Choroid plexus epithelial cell (primary cell): ENCODE measurements at regions not wholly inside any gene's neighbourhood (a gene's known extent, or its start where the extent isn't known, plus 50 kb on each side); places are given as distances from the start of the nearest gene placed in this dataset.

Experiments used
- DNase-seq: peaks from one replicate; pipeline ENCODE4 v3.0.0-alpha.2; 2010; ENCODE audit warnings: low read depth
- H3K4me3 ChIP-seq: 2 replicates; pipeline ENCODE4 v1.5.1; 2011; ENCODE audit warnings: low read depth, mild to moderate bottlenecking, control low read depth, low read length, moderate library complexity
- TF ChIP-seq, protein P1 (sequence below): conservative IDR thresholded peaks from 2 replicates; pipeline ENCODE4 v1.5.1; 2011; ENCODE audit warnings: low read depth, mild to moderate bottlenecking, control low read depth, inconsistent platforms, low read length, moderate library complexity

DNA sequence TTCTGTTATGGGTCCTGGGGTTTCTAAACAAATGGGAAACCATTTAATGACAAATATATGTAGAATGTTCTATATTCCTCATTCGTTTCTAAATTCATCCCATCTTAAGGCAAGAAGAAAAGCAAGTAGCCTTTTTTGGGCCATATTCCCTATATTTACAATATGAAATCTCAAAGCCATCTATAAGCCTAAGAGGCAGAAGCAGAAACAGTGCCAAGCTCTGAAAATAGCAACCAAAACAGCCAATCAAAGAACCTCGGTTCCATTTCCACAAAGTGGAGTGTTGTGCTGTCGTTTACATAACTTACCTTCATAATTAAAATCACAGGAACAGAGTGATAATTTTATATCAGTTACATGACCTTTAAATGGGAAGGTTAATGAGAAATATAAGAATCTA is 330.6 kb upstream of the GATB start:
- no peak for DNase-seq
- TF ChIP-seq, protein P1, sequence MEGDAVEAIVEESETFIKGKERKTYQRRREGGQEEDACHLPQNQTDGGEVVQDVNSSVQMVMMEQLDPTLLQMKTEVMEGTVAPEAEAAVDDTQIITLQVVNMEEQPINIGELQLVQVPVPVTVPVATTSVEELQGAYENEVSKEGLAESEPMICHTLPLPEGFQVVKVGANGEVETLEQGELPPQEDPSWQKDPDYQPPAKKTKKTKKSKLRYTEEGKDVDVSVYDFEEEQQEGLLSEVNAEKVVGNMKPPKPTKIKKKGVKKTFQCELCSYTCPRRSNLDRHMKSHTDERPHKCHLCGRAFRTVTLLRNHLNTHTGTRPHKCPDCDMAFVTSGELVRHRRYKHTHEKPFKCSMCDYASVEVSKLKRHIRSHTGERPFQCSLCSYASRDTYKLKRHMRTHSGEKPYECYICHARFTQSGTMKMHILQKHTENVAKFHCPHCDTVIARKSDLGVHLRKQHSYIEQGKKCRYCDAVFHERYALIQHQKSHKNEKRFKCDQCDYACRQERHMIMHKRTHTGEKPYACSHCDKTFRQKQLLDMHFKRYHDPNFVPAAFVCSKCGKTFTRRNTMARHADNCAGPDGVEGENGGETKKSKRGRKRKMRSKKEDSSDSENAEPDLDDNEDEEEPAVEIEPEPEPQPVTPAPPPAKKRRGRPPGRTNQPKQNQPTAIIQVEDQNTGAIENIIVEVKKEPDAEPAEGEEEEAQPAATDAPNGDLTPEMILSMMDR: no peak
- H3K4me3 ChIP-seq: no peak overlapping the region

DNA sequence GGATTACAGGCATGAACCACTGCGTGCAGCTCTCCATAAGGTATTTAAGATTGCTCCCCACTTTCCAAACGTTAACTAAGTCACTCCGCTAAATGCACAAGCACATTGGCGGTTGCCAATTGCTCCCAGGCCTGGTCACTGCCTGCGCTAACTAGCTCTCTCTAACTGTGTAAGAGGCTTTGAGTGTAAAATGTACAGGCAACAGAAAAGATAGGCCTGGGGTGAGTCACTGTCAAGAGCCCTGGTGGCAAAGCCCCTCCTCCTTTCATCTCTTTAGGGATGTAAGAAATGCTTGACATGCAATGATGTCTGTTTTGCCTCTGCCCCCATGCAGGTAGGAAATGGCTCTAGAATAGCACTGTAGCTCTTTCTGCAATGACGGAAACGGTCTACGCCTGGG is 329.7 kb upstream of the GATB start:
- no peak for DNase-seq
- TF ChIP-seq, protein P1: no peak

DNA sequence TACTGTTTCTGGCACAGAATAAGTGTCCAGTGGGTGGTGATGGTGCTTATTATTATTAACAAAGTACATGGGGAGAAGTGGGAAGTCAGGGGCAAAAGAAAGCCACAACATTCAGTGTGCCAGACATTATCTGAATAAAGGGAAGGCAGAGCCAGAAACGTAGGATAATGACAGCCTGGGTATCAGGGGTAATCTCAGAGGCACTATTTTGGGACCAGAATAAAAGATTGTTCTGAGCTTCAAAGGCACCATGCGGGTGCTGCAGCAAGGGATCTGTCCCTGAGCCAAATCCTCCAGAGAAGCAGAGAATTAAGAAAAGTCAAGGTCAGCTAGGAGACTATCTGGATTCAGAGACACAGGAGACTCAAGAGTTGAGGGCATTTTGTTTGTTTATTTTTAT is 328.8 kb upstream of the GATB start:
- TF ChIP-seq, protein P1: no peak
- H3K4me3 ChIP-seq: no peak overlapping the region
- no peak for DNase-seq

More for the DNA sequence above, 329.7 kb upstream of the GATB start:
- H3K4me3 ChIP-seq: no peak overlapping the region

DNA sequence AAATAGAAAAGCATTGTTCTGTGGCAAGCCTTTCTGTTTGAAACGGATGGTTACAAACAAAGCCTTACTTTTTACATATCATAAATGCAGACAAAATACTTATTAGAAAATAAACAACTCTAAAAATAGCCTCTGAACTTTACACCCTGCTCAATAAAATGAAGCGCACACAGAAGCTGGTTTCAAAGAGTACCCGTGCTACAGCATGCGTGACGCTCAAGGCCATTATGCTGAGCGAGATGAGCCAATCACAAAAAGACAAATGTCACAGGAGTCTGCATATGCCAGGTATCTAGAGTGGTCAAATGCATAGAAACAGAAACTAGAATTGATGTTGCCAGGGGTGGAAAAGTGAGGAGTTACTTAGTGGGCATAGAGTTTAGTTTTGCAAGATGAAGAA is 326.5 kb upstream of the GATB start:
- no peak overlapping the region for H3K4me3 ChIP-seq
- DNase-seq: no peak
- TF ChIP-seq, protein P1: no peak

DNA sequence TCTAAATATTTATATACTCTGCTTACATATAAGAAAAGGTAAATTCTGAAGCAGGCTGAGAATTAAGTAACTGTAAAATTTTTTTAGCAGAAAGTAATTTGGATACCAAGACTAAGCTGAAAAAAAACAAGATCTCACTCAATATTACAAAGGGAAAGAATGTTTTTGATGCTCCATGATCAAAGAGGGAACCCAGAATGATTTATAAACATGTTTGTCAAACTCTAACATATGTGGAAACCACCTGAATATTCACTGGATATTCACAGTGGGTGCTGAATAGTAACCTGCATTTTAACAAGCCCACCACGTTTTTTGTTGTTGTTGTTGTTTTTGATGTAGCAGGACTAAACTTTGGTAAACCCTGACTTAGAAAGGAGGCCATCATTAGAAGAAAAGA is 324.9 kb upstream of the GATB start:
- TF ChIP-seq, protein P1: no peak
- no peak overlapping the region for H3K4me3 ChIP-seq
- DNase-seq: no peak

DNA sequence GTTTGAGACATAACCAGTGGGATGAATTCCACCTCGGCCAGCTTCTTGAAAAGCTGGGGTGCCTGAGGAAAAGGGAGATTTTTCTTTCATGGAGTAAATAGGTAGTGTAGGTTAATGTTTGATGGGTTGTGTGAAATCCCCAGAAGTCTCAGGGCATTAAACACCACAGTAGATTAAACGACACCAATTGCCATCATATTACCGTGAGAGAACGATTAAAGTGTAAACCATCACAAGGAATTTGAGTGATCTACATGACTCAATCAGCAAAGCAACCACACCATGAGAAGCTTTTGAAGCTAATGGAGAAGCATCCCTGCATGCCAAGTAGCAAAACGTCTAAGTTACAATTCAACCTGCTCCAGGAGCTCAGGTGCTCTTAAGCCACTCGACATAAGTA is 322.5 kb upstream of the GATB start:
- no peak overlapping the region for H3K4me3 ChIP-seq
- TF ChIP-seq, protein P1: no peak
- DNase-seq: no peak

DNA sequence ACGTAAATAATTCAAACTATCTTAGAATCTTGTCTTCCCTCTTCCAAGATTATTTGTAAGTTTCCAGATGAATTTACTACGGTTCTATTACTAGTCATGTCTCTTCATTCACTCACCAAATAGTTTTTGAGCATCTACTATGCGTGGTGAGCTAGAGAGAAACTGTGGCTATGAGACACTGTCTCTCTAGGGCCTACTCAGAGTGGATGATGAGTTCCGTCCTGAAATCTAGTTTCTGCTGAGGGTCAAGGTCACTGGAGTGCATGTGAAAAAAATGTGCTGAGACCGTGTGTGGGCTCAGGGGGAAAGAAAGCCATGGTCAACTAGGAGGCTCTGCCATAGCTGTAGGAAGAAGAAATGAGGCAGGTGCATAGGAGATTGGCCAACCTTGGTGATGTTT is 320.2 kb upstream of the GATB start:
- TF ChIP-seq, protein P1: no peak
- H3K4me3 ChIP-seq: no peak overlapping the region
- DNase-seq: no peak
